Mesothelial cell of epicardium (in vitro differentiated cells): ENCODE measurements at regions not wholly inside any gene's neighbourhood (a gene's known extent, or its start where the extent isn't known, plus 50 kb on each side); places are given as distances from the start of the nearest gene placed in this dataset.

Experiments used
- DNase-seq, 2 experiments: peaks; one replicate each; pipeline ENCODE4 v3.0.0; 2021; ENCODE audit warnings: low spot score in 2 of 2; ENCODE audit not compliant: unreplicated experiment in 2 of 2
- H3K27ac Mint-ChIP-seq: 2 replicates; pipeline ENCODE4 v1.8.0; 2021; ENCODE audit warnings: mixed read lengths
- H3K27me3 Mint-ChIP-seq: 2 replicates; pipeline ENCODE4 v1.8.0; 2021; ENCODE audit warnings: low read depth, mixed read lengths
- H3K36me3 Mint-ChIP-seq: 2 replicates; pipeline ENCODE4 v1.8.0; 2021; ENCODE audit warnings: mixed read lengths
- H3K4me1 Mint-ChIP-seq: 2 replicates; pipeline ENCODE4 v1.8.0; 2021; ENCODE audit warnings: mixed read lengths
- H3K4me3 Mint-ChIP-seq: 2 replicates; pipeline ENCODE4 v1.8.0; 2021; ENCODE audit warnings: mild to moderate bottlenecking, moderate library complexity, mixed read lengths
- H3K9me3 Mint-ChIP-seq: 2 replicates; pipeline ENCODE4 v1.8.0; 2021; ENCODE audit warnings: mixed read lengths
- TF ChIP-seq, protein P1 (sequence below): fragments of 200-600 bp; sonication (generic); IDR thresholded peaks from one replicate; pipeline ENCODE4 v1.5.0; 2021; ENCODE audit warnings: antibody characterized with exemption; ENCODE audit not compliant: unreplicated experiment

DNA sequence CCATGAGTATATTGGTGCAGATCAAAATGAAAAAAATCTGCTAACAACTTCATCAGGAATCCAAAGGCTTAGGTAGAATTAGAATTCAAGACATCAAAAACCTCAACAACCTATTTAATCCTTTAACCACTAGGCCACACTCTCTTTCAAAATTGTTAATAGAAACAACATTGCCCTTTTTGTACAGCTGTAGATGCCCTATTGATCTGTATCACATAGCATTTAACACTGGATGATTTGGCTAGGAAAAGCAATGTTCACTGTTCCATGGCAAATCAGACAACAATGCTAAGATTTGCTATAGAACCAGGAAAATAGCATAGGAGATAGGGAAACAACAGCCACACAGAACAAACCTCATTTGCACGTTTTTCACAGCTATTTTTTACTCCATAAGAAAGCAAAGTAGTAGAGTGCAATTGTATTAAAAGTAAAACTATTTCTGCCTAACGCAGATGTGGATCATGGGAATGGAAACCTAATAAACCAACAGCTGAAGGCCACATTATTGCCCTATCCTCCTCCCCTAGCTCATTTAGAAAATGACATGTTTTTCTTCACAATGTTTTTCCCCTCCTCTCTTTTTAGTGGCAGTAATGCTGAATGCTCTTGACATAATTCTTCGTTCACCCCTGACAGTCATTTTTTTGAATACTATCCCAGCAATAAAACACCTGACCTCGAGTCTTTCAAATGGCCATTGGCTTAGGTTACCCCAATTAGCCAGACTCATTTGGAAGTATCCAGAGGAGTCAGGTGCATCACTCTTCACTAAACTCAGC, 373.0 kb upstream of the CCNH start:
- H3K9me3 Mint-ChIP-seq: no peaks in the 10 kb centered on the region
- no peak for DNase-seq
- no peaks in the 10 kb centered on the region for H3K4me1 Mint-ChIP-seq
- H3K27me3 Mint-ChIP-seq: peaks cover 67% of the 10 kb centered on the region
- no peak overlapping the region for H3K4me3 Mint-ChIP-seq
- no peak overlapping the region for H3K27ac Mint-ChIP-seq
- no peaks in the 10 kb centered on the region for H3K36me3 Mint-ChIP-seq
- TF ChIP-seq, protein P1, sequence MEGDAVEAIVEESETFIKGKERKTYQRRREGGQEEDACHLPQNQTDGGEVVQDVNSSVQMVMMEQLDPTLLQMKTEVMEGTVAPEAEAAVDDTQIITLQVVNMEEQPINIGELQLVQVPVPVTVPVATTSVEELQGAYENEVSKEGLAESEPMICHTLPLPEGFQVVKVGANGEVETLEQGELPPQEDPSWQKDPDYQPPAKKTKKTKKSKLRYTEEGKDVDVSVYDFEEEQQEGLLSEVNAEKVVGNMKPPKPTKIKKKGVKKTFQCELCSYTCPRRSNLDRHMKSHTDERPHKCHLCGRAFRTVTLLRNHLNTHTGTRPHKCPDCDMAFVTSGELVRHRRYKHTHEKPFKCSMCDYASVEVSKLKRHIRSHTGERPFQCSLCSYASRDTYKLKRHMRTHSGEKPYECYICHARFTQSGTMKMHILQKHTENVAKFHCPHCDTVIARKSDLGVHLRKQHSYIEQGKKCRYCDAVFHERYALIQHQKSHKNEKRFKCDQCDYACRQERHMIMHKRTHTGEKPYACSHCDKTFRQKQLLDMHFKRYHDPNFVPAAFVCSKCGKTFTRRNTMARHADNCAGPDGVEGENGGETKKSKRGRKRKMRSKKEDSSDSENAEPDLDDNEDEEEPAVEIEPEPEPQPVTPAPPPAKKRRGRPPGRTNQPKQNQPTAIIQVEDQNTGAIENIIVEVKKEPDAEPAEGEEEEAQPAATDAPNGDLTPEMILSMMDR: no peak

GRCh38 chr5:87784879-87785495, 372.3 kb upstream of the CCNH start:
- H3K4me1 Mint-ChIP-seq: no peaks in the 10 kb centered on the region
- no peaks in the 10 kb centered on the region for H3K9me3 Mint-ChIP-seq
- H3K4me3 Mint-ChIP-seq: no peak overlapping the region
- H3K27me3 Mint-ChIP-seq: peaks cover 67% of the 10 kb centered on the region
- TF ChIP-seq, protein P1: no peak
- no peak overlapping the region for H3K27ac Mint-ChIP-seq
- no peaks in the 10 kb centered on the region for H3K36me3 Mint-ChIP-seq
- no peak for DNase-seq

DNA sequence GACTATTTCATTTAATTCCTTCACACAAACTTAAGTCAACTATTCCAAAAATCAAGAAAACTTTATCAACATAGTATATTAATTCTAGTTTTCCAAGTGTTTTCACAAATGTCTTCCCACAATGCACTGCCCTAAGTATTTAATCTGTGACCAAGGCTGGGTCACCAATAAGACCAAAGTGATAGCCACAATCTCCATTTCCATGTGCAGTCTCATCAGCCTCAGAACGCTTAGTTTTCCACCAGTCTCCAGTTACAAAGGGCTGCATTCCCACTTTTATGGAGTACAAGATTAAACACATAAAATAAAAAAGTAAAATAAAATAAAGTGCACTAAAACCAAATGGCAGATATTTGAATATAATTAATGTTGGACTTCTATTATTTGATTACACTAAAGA, 371.6 kb upstream of the CCNH start:
- Mint-ChIP-seq H3K27me3 (peaks cover 67% of the 10 kb centered on the region), H3K9me3 (no peaks in the 10 kb centered on the region), H3K36me3 (no peaks in the 10 kb centered on the region), H3K4me3 (no peak overlapping the region), H3K27ac (no peak overlapping the region), H3K4me1 (no peaks in the 10 kb centered on the region)
- no peak for DNase-seq
- TF ChIP-seq, protein P1: no peak

GRCh38 chr5:87782916-87783315, 370.2 kb upstream of the CCNH start:
- Mint-ChIP-seq H3K9me3 (no peaks in the 10 kb centered on the region), H3K4me1 (no peaks in the 10 kb centered on the region), H3K27me3 (peaks cover 63% of the 10 kb centered on the region), H3K36me3 (no peaks in the 10 kb centered on the region), H3K4me3 (no peak overlapping the region), H3K27ac (no peak overlapping the region)
- no peak for DNase-seq
- TF ChIP-seq, protein P1: no peak

- H3K36me3 Mint-ChIP-seq: no peaks in the 10 kb centered on the region
- no peak overlapping the region for H3K4me3 Mint-ChIP-seq
- TF ChIP-seq, protein P1: no peak
- no peak overlapping the region for H3K27ac Mint-ChIP-seq
- H3K4me1 Mint-ChIP-seq: no peaks in the 10 kb centered on the region
- H3K9me3 Mint-ChIP-seq: no peaks in the 10 kb centered on the region
- H3K27me3 Mint-ChIP-seq: peaks cover 62% of the 10 kb centered on the region
- DNase-seq: no peak
Observed at GRCh38 chr5:87781976-87782375, 369.2 kb upstream of the CCNH start.
